D341Med (cell line): ENCODE measurements at regions not wholly inside any gene's neighbourhood (a gene's known extent, or its start where the extent isn't known, plus 50 kb on each side); places are given as distances from the start of the nearest gene placed in this dataset.
"Not testable (repeated sequence)": the region's sequence is repeated elsewhere in the genome, so short reads cannot be mapped to it uniquely, and the experiment has no call there.

ENCODE experiments used
- DNase-seq: peaks from one replicate; pipeline ENCODE4 v3.0.0; 2012; ENCODE audit warnings: low spot score

GRCh38 chr6:147911686-147912085, 403.2 kb downstream of the SAMD5 start:
- no peak for DNase-seq

- no peak for DNase-seq
Observed at GRCh38 chr6:147922799-147923198, 414.3 kb downstream of the SAMD5 start.

GRCh38 chr6:147924598-147924997, 416.1 kb downstream of the SAMD5 start:
- no peak for DNase-seq

GRCh38 chr6:147925826-147926225, 416.8 kb upstream of the SASH1 start:
- DNase-seq: no peak

- no peak for DNase-seq
Observed at GRCh38 chr6:147930745-147931144, 411.9 kb upstream of the SASH1 start.

GRCh38 chr6:147933224-147933623, 409.4 kb upstream of the SASH1 start:
- DNase-seq: no peak

GRCh38 chr6:147935656-147936055, 407.0 kb upstream of the SASH1 start:
- DNase-seq: no peak

- no peak for DNase-seq
Observed at GRCh38 chr6:147936703-147937470, 405.8 kb upstream of the SASH1 start.

- DNase-seq: no peak
Observed at GRCh38 chr6:147941143-147941542, 401.5 kb upstream of the SASH1 start.

- no peak for DNase-seq
Observed at GRCh38 chr6:147942363-147942762, 400.3 kb upstream of the SASH1 start.

GRCh38 chr6:147944122-147944521, 398.5 kb upstream of the SASH1 start:
- DNase-seq: no peak

- DNase-seq: no peak
Observed at GRCh38 chr6:147947521-147947920, 395.1 kb upstream of the SASH1 start.

- DNase-seq: no peak
Observed at GRCh38 chr6:147949981-147950622, 392.5 kb upstream of the SASH1 start.

- no peak for DNase-seq
Observed at GRCh38 chr6:147950623-147950987, 392.0 kb upstream of the SASH1 start.

- no peak for DNase-seq
Observed at GRCh38 chr6:147951726-147952125, 390.9 kb upstream of the SASH1 start.

- no peak for DNase-seq
Observed at GRCh38 chr6:147954938-147955337, 387.7 kb upstream of the SASH1 start.

GRCh38 chr6:147958683-147959082, 384.0 kb upstream of the SASH1 start:
- DNase-seq: no peak

GRCh38 chr6:147961481-147962141, 381.0 kb upstream of the SASH1 start:
- no peak for DNase-seq

- not testable (repeated sequence) for DNase-seq
Observed at GRCh38 chr6:147965448-147965847, 377.2 kb upstream of the SASH1 start.

- no peak for DNase-seq
Observed at GRCh38 chr6:147970970-147971369, 371.7 kb upstream of the SASH1 start.

- DNase-seq: no peak
Observed at GRCh38 chr6:147972448-147972847, 370.2 kb upstream of the SASH1 start.

- DNase-seq: no peak
Observed at GRCh38 chr6:147973806-147974205, 368.8 kb upstream of the SASH1 start.

GRCh38 chr6:147974376-147974775, 368.3 kb upstream of the SASH1 start:
- no peak for DNase-seq
